ENCODE measurements at regions not wholly inside any gene's neighbourhood (a gene's known extent, or its start where the extent isn't known, plus 50 kb on each side); places are given as distances from the start of the nearest gene placed in this dataset.
"Not testable (repeated sequence)": the region's sequence is repeated elsewhere in the genome, so short reads cannot be mapped to it uniquely, and the experiment has no call there.

GRCh38 chr3:191696348-191696747 lies 235.4 kb downstream of the PYDC2 start:
- Histone ChIP-seq H3K27me3 (ENCODE audit: control insufficient read depth, insufficient read depth, low read length) (no peaks in the 10 kb centered on the region), H3K9ac (ENCODE audit: low read depth, low read length) (no peak overlapping the region), H3K9me3 (ENCODE audit: control insufficient read depth, insufficient read depth, low read length) (peaks cover under 1% of the 10 kb centered on the region), H3K4me3 (ENCODE audit: low read depth, low read length) (no peak overlapping the region), H3K36me3 (ENCODE audit: control insufficient read depth, insufficient read depth, low read length) (no peaks in the 10 kb centered on the region), H3K4me1 (ENCODE audit: control insufficient read depth, insufficient read depth, low read length) (no peaks in the 10 kb centered on the region)

GRCh38 chr3:191699546-191699945 lies 238.6 kb downstream of the PYDC2 start:
- Histone ChIP-seq H3K27me3 (ENCODE audit: control insufficient read depth, insufficient read depth, low read length) (no peaks in the 10 kb centered on the region), H3K4me1 (ENCODE audit: control insufficient read depth, insufficient read depth, low read length) (no peaks in the 10 kb centered on the region), H3K9ac (ENCODE audit: low read depth, low read length) (no peak overlapping the region), H3K9me3 (ENCODE audit: control insufficient read depth, insufficient read depth, low read length) (peaks cover 2% of the 10 kb centered on the region), H3K36me3 (ENCODE audit: control insufficient read depth, insufficient read depth, low read length) (no peaks in the 10 kb centered on the region), H3K4me3 (ENCODE audit: low read depth, low read length) (no peak overlapping the region)

GRCh38 chr3:191702121-191702520 lies 241.2 kb downstream of the PYDC2 start:
- H3K4me1 ChIP-seq (ENCODE audit: control insufficient read depth, insufficient read depth, low read length) = no peaks in the 10 kb centered on the region
- H3K9me3 ChIP-seq (ENCODE audit: control insufficient read depth, insufficient read depth, low read length) = peaks cover 2% of the 10 kb centered on the region
- H3K27me3 ChIP-seq (ENCODE audit: control insufficient read depth, insufficient read depth, low read length) = no peaks in the 10 kb centered on the region
- H3K9ac ChIP-seq (ENCODE audit: low read depth, low read length) = no peak overlapping the region
- no peaks in the 10 kb centered on the region for H3K36me3 ChIP-seq (ENCODE audit: control insufficient read depth, insufficient read depth, low read length)
- no peak overlapping the region for H3K4me3 ChIP-seq (ENCODE audit: low read depth, low read length)

- Histone ChIP-seq H3K9ac (ENCODE audit: low read depth, low read length) (no peak overlapping the region), H3K9me3 (ENCODE audit: control insufficient read depth, insufficient read depth, low read length) (no peaks in the 10 kb centered on the region), H3K4me3 (ENCODE audit: low read depth, low read length) (no peak overlapping the region), H3K4me1 (ENCODE audit: control insufficient read depth, insufficient read depth, low read length) (no peaks in the 10 kb centered on the region), H3K36me3 (ENCODE audit: control insufficient read depth, insufficient read depth, low read length) (no peaks in the 10 kb centered on the region), H3K27me3 (ENCODE audit: control insufficient read depth, insufficient read depth, low read length) (no peaks in the 10 kb centered on the region)
These were observed 246.9 kb downstream of the PYDC2 start for GRCh38 chr3:191707817-191708216.

GRCh38 chr3:191715585-191715984 lies 254.6 kb downstream of the PYDC2 start:
- no peaks in the 10 kb centered on the region for H3K36me3 ChIP-seq (ENCODE audit: control insufficient read depth, insufficient read depth, low read length)
- H3K4me1 ChIP-seq (ENCODE audit: control insufficient read depth, insufficient read depth, low read length) = no peaks in the 10 kb centered on the region
- no peaks in the 10 kb centered on the region for H3K9me3 ChIP-seq (ENCODE audit: control insufficient read depth, insufficient read depth, low read length)
- H3K27me3 ChIP-seq (ENCODE audit: control insufficient read depth, insufficient read depth, low read length) = no peaks in the 10 kb centered on the region
- no peak overlapping the region for H3K9ac ChIP-seq (ENCODE audit: low read depth, low read length)
- no peak overlapping the region for H3K4me3 ChIP-seq (ENCODE audit: low read depth, low read length)

- no peaks in the 10 kb centered on the region for H3K9me3 ChIP-seq (ENCODE audit: control insufficient read depth, insufficient read depth, low read length)
- no peaks in the 10 kb centered on the region for H3K36me3 ChIP-seq (ENCODE audit: control insufficient read depth, insufficient read depth, low read length)
- H3K4me1 ChIP-seq (ENCODE audit: control insufficient read depth, insufficient read depth, low read length) = no peaks in the 10 kb centered on the region
- H3K9ac ChIP-seq (ENCODE audit: low read depth, low read length) = no peak overlapping the region
- H3K27me3 ChIP-seq (ENCODE audit: control insufficient read depth, insufficient read depth, low read length) = no peaks in the 10 kb centered on the region
- H3K4me3 ChIP-seq (ENCODE audit: low read depth, low read length) = no peak overlapping the region
These were observed 260.5 kb downstream of the PYDC2 start for GRCh38 chr3:191721390-191721861.

GRCh38 chr3:191721990-191722389 lies 261.0 kb downstream of the PYDC2 start:
- Histone ChIP-seq H3K36me3 (ENCODE audit: control insufficient read depth, insufficient read depth, low read length) (no peaks in the 10 kb centered on the region), H3K4me3 (ENCODE audit: low read depth, low read length) (no peak overlapping the region), H3K4me1 (ENCODE audit: control insufficient read depth, insufficient read depth, low read length) (no peaks in the 10 kb centered on the region), H3K9me3 (ENCODE audit: control insufficient read depth, insufficient read depth, low read length) (no peaks in the 10 kb centered on the region), H3K27me3 (ENCODE audit: control insufficient read depth, insufficient read depth, low read length) (no peaks in the 10 kb centered on the region), H3K9ac (ENCODE audit: low read depth, low read length) (no peak overlapping the region)

- H3K4me3 ChIP-seq (ENCODE audit: low read depth, low read length) = no peak overlapping the region
- H3K36me3 ChIP-seq (ENCODE audit: control insufficient read depth, insufficient read depth, low read length) = no peaks in the 10 kb centered on the region
- H3K9ac ChIP-seq (ENCODE audit: low read depth, low read length) = no peak overlapping the region
- no peaks in the 10 kb centered on the region for H3K9me3 ChIP-seq (ENCODE audit: control insufficient read depth, insufficient read depth, low read length)
- H3K27me3 ChIP-seq (ENCODE audit: control insufficient read depth, insufficient read depth, low read length) = no peaks in the 10 kb centered on the region
- H3K4me1 ChIP-seq (ENCODE audit: control insufficient read depth, insufficient read depth, low read length) = no peaks in the 10 kb centered on the region
These were observed 266.4 kb downstream of the PYDC2 start for GRCh38 chr3:191727338-191727737.

- no peaks in the 10 kb centered on the region for H3K9me3 ChIP-seq (ENCODE audit: control insufficient read depth, insufficient read depth, low read length)
- no peaks in the 10 kb centered on the region for H3K27me3 ChIP-seq (ENCODE audit: control insufficient read depth, insufficient read depth, low read length)
- no peak overlapping the region for H3K9ac ChIP-seq (ENCODE audit: low read depth, low read length)
- no peaks in the 10 kb centered on the region for H3K4me1 ChIP-seq (ENCODE audit: control insufficient read depth, insufficient read depth, low read length)
- no peaks in the 10 kb centered on the region for H3K36me3 ChIP-seq (ENCODE audit: control insufficient read depth, insufficient read depth, low read length)
- no peak overlapping the region for H3K4me3 ChIP-seq (ENCODE audit: low read depth, low read length)
These were observed 267.2 kb downstream of the PYDC2 start for GRCh38 chr3:191728186-191728585.

- H3K4me3 ChIP-seq (ENCODE audit: low read depth, low read length) = no peak overlapping the region
These were observed 276.8 kb downstream of the PYDC2 start for GRCh38 chr3:191737742-191738141.

GRCh38 chr3:191740712-191741111 lies 279.7 kb downstream of the PYDC2 start:
- Histone ChIP-seq H3K9me3 (ENCODE audit: control insufficient read depth, insufficient read depth, low read length) (peaks cover 3% of the 10 kb centered on the region), H3K4me3 (ENCODE audit: low read depth, low read length) (no peak overlapping the region), H3K4me1 (ENCODE audit: control insufficient read depth, insufficient read depth, low read length) (no peaks in the 10 kb centered on the region), H3K36me3 (ENCODE audit: control insufficient read depth, insufficient read depth, low read length) (no peaks in the 10 kb centered on the region), H3K9ac (ENCODE audit: low read depth, low read length) (no peak overlapping the region), H3K27me3 (ENCODE audit: control insufficient read depth, insufficient read depth, low read length) (no peaks in the 10 kb centered on the region)

More at GRCh38 chr3:191737742-191738141, 276.8 kb downstream of the PYDC2 start:
- Histone ChIP-seq H3K36me3 (ENCODE audit: control insufficient read depth, insufficient read depth, low read length) (no peaks in the 10 kb centered on the region), H3K27me3 (ENCODE audit: control insufficient read depth, insufficient read depth, low read length) (no peaks in the 10 kb centered on the region), H3K9me3 (ENCODE audit: control insufficient read depth, insufficient read depth, low read length) (peaks cover 3% of the 10 kb centered on the region), H3K9ac (ENCODE audit: low read depth, low read length) (no peak overlapping the region), H3K4me1 (ENCODE audit: control insufficient read depth, insufficient read depth, low read length) (no peaks in the 10 kb centered on the region)

- not testable (repeated sequence) for H3K4me3 ChIP-seq (ENCODE audit: low read depth, low read length); H3K4me1 ChIP-seq (ENCODE audit: control insufficient read depth, insufficient read depth, low read length); H3K9ac ChIP-seq (ENCODE audit: low read depth, low read length); H3K9me3 ChIP-seq (ENCODE audit: control insufficient read depth, insufficient read depth, low read length); H3K27me3 ChIP-seq (ENCODE audit: control insufficient read depth, insufficient read depth, low read length); H3K36me3 ChIP-seq (ENCODE audit: control insufficient read depth, insufficient read depth, low read length)
These were observed 280.9 kb downstream of the PYDC2 start for GRCh38 chr3:191741847-191742350.

Measured in iPS-15b (cell line).